ENCODE measurements at regions not wholly inside any gene's neighbourhood (a gene's known extent, or its start where the extent isn't known, plus 50 kb on each side); places are given as distances from the start of the nearest gene placed in this dataset.

GRCh38 chr20:39651645-39652325 lies 689.6 kb downstream of the DHX35 start:
- ChIA-PET CTCF (no interaction called here), POLR2A (no interaction called here)
- Histone ChIP-seq H3K27me3 (ENCODE audit: control insufficient read depth, insufficient read depth, low read length) (no peaks in the 10 kb centered on the region), H3K27ac (ENCODE audit: low read depth, low read length) (no peak overlapping the region), H3K4me3 (ENCODE audit: low read depth, low read length) (no peak overlapping the region), H3K9me3 (ENCODE audit: control insufficient read depth, insufficient read depth, low read length) (no peaks in the 10 kb centered on the region)
- no peak for DNase-seq (ENCODE audit: low read depth, low spot score)
- TF ChIP-seq CTCF (IDR thresholded peaks at IDR 0.05; ENCODE audit: low read depth, low read length): no peak

GRCh38 chr20:39646874-39647413 lies 684.8 kb downstream of the DHX35 start:
- Histone ChIP-seq H3K27ac (ENCODE audit: low read depth, low read length) (no peak overlapping the region), H3K4me3 (ENCODE audit: low read depth, low read length) (no peak overlapping the region), H3K27me3 (ENCODE audit: control insufficient read depth, insufficient read depth, low read length) (no peaks in the 10 kb centered on the region), H3K9me3 (ENCODE audit: control insufficient read depth, insufficient read depth, low read length) (no peaks in the 10 kb centered on the region)
- POLR2A ChIA-PET: no interaction called here
- no peak for DNase-seq (ENCODE audit: low read depth, low spot score)
- CTCF ChIA-PET: no interaction called here
- no peak for TF ChIP-seq CTCF (IDR thresholded peaks at IDR 0.05; ENCODE audit: low read depth, low read length)

GRCh38 chr20:39645131-39645530 lies 683.0 kb downstream of the DHX35 start:
- Histone ChIP-seq H3K9me3 (ENCODE audit: control insufficient read depth, insufficient read depth, low read length) (no peaks in the 10 kb centered on the region), H3K4me3 (ENCODE audit: low read depth, low read length) (no peak overlapping the region), H3K27ac (ENCODE audit: low read depth, low read length) (no peak overlapping the region), H3K27me3 (ENCODE audit: control insufficient read depth, insufficient read depth, low read length) (no peaks in the 10 kb centered on the region)
- no peak for DNase-seq (ENCODE audit: low read depth, low spot score)
- CTCF ChIA-PET: no interaction called here
- POLR2A ChIA-PET: no interaction called here
- no peak for TF ChIP-seq CTCF (IDR thresholded peaks at IDR 0.05; ENCODE audit: low read depth, low read length)

- POLR2A ChIA-PET: no interaction called here
- CTCF ChIA-PET: no interaction called here
- DNase-seq (ENCODE audit: low read depth, low spot score): no peak
- Histone ChIP-seq H3K9me3 (ENCODE audit: control insufficient read depth, insufficient read depth, low read length) (no peaks in the 10 kb centered on the region), H3K27me3 (ENCODE audit: control insufficient read depth, insufficient read depth, low read length) (no peaks in the 10 kb centered on the region), H3K4me3 (ENCODE audit: low read depth, low read length) (no peak overlapping the region), H3K27ac (ENCODE audit: low read depth, low read length) (no peak overlapping the region)
- TF ChIP-seq CTCF (IDR thresholded peaks at IDR 0.05; ENCODE audit: low read depth, low read length): no peak
Measured at GRCh38 chr20:39643292-39643691, 681.1 kb downstream of the DHX35 start.

GRCh38 chr20:39641423-39641822 lies 679.3 kb downstream of the DHX35 start:
- TF ChIP-seq CTCF (IDR thresholded peaks at IDR 0.05; ENCODE audit: low read depth, low read length): no peak
- no peak for DNase-seq (ENCODE audit: low read depth, low spot score)
- CTCF ChIA-PET: no interaction called here
- Histone ChIP-seq H3K9me3 (ENCODE audit: control insufficient read depth, insufficient read depth, low read length) (no peaks in the 10 kb centered on the region), H3K4me3 (ENCODE audit: low read depth, low read length) (no peak overlapping the region), H3K27ac (ENCODE audit: low read depth, low read length) (no peak overlapping the region), H3K27me3 (ENCODE audit: control insufficient read depth, insufficient read depth, low read length) (no peaks in the 10 kb centered on the region)
- POLR2A ChIA-PET: no interaction called here

Measured in AG04450 (cell line).